K562 (cell line): ENCODE measurements at regions not wholly inside any gene's neighbourhood (a gene's known extent, or its start where the extent isn't known, plus 50 kb on each side); places are given as distances from the start of the nearest gene placed in this dataset.

Experiments
- ATAC-seq: fragments of 200-7000 bp; cut with Tn5 transposase; 3 replicates; pipeline ENCODE4 v1.9.1; 2020; ENCODE audit warnings: moderate library complexity
- BruUV-seq: library from RNA; stranded (reverse); fragments of 400-500 nt; replicated peaks from 2 replicates; lab custom pipeline; 2021; lab: Mats Ljungman, UMichigan
- CTCF ChIA-PET: fragments of 300-600 bp; formaldehyde crosslinking; extraction: SDS; loops from one replicate; lab custom pipeline; 2021; ENCODE audit warnings: low intra/inter-chr PET ratio; lab: Yijun Ruan, JAX
- POLR2A ChIA-PET: fragments of 300-600, 350-650 bp; sonication (Branson Sonifier 250); formaldehyde crosslinking; extraction: SDS; loops from one replicate; lab custom pipeline; 2021; ENCODE audit warnings: antibody characterized with exemption, inconsistent platforms; lab: Yijun Ruan, JAX
- DNase-seq, 4 experiments: peaks; one replicate each; pipeline versions ENCODE4 v3.0.0 to v3.0.0-alpha.2; 2011 to 2018; ENCODE audit warnings: low spot score in 3 of 4, mixed read lengths in 3 of 4; ENCODE audit errors: extremely low read depth in 1 of 4
- FAIRE-seq: peaks from 2 replicates; lab custom pipeline; 2011; peaks lifted over from hg19 to GRCh38; lab: Jason Lieb, UNC
- H2AFZ ChIP-seq: 2 replicates; pipeline ENCODE4 v1.6.0; 2011; ENCODE audit warnings: low read depth, low read length, control low read depth, inconsistent platforms
- H3K27ac ChIP-seq: fragments of 200-600 bp; 3 replicates; pipeline ENCODE4 v1.8.0; 2011; ENCODE audit warnings: low read depth, mild to moderate bottlenecking, control low read depth, inconsistent platforms, low read length, moderate library complexity, mixed read lengths; ENCODE audit errors: extremely low read depth
- H3K27me3 ChIP-seq, 2 experiments: fragments of 300-600 bp in 1 of 2; 2 replicates in 1 of 2; 3 replicates in 1 of 2; pipeline versions ENCODE4 v1.6.0 to v1.8.0; 2011; ENCODE audit warnings: inconsistent platforms in 2 of 2, low read length in 2 of 2, mild to moderate bottlenecking in 1 of 2, mixed read lengths in 1 of 2, moderate library complexity in 1 of 2; ENCODE audit not compliant: control insufficient read depth in 2 of 2, insufficient read depth in 2 of 2
- H3K36me3 ChIP-seq: fragments of 300-600 bp; 3 replicates; pipeline ENCODE4 v1.8.0; 2011; ENCODE audit warnings: mild to moderate bottlenecking, low read length, inconsistent platforms; ENCODE audit not compliant: control insufficient read depth, insufficient read depth
- H3K4me1 ChIP-seq, 2 experiments: fragments of 200-600 bp in 1 of 2; replicated peaks in 1 of 2; 2 replicates in 1 of 2; 3 replicates in 1 of 2; pipeline versions ENCODE4 v1.5.1 to v1.8.0; 2011; ENCODE audit warnings: inconsistent platforms in 2 of 2, low read length in 2 of 2, mild to moderate bottlenecking in 1 of 2, mixed read lengths in 1 of 2, moderate library complexity in 1 of 2; ENCODE audit not compliant: control insufficient read depth in 2 of 2, insufficient read depth in 2 of 2
- H3K4me2 ChIP-seq: 2 replicates; pipeline ENCODE4 v1.6.1; 2011; ENCODE audit warnings: low read length, control low read depth, inconsistent platforms, mixed read lengths; ENCODE audit not compliant: insufficient read depth
- H3K4me3 ChIP-seq: fragments of 200-600 bp; sonication (generic), shearing (Covaris generic); 2 replicates; pipeline ENCODE4 v1.5.1; 2016; ENCODE audit warnings: control low read depth, inconsistent platforms
- H3K79me2 ChIP-seq: fragments of 200-600 bp; 3 replicates; pipeline ENCODE4 v1.8.0; 2011; ENCODE audit warnings: low read length, inconsistent platforms; ENCODE audit not compliant: control insufficient read depth, insufficient read depth
- H3K9ac ChIP-seq, 2 experiments: 2 replicates each; pipeline versions ENCODE4 v1.6.0 to v1.6.1; 2011; ENCODE audit warnings: low read depth in 2 of 2, low read length in 2 of 2, control low read depth in 1 of 2, inconsistent platforms in 1 of 2, mild to moderate bottlenecking in 1 of 2, mixed read lengths in 1 of 2; ENCODE audit not compliant: insufficient read depth in 1 of 2
- H3K9me1 ChIP-seq: one replicate; pipeline ENCODE4 v1.6.0; 2011; ENCODE audit warnings: inconsistent platforms, mild to moderate bottlenecking, low read length, moderate library complexity; ENCODE audit not compliant: control insufficient read depth, insufficient read depth
- H3K9me3 ChIP-seq: replicated peaks from 2 replicates; pipeline ENCODE4 v1.5.1; 2011; ENCODE audit warnings: low read depth, low read length, inconsistent platforms; ENCODE audit not compliant: control insufficient read depth, insufficient read depth
- H4K20me1 ChIP-seq: replicated peaks from 2 replicates; pipeline ENCODE4 v1.6.1; 2011; ENCODE audit warnings: low read length, inconsistent platforms, mixed read lengths; ENCODE audit not compliant: control insufficient read depth, insufficient read depth
- ATF2 ChIP-seq: sonication (generic); formaldehyde crosslinking; IDR thresholded peaks from 2 replicates; pipeline ENCODE4 v1.8.1; 2022; ENCODE audit warnings: missing genetic modification reagents
- DLX4 ChIP-seq: fragments of 250-450 bp; sonication (Bioruptor Pico); IDR thresholded peaks from 2 replicates; pipeline ENCODE4 v1.6.1; 2021; ENCODE audit warnings: mild to moderate bottlenecking
- FUS ChIP-seq: fragments of 200-400 bp; formaldehyde crosslinking; optimal IDR thresholded peaks from 2 replicates; pipeline ENCODE3; 2017; ENCODE audit warnings: low read depth, low read length
- GABPA ChIP-seq: fragments of 200-800 bp; sonication (Bioruptor generic); conservative IDR thresholded peaks from 2 replicates; pipeline ENCODE4 v1.6.1; 2016; ENCODE audit warnings: low read depth, missing genetic modification characterization, missing compliant biosample characterization
- GATAD2A ChIP-seq: fragments of 450-650 bp; IDR thresholded peaks from 2 replicates; pipeline ENCODE4 v1.6.1; 2017
- HNRNPL ChIP-seq: fragments of 200-400 bp; formaldehyde crosslinking; IDR thresholded peaks from 2 replicates; pipeline ENCODE4 v1.6.1; 2017; ENCODE audit warnings: low read depth, mild to moderate bottlenecking, low read length
- IRF1 ChIP-seq: sonication (generic); formaldehyde crosslinking; IDR thresholded peaks from 2 replicates; pipeline ENCODE4 v1.8.0; 2022; ENCODE audit warnings: missing genetic modification reagents, mild to moderate bottlenecking, borderline replicate concordance
- LEF1 ChIP-seq: fragments of 450-650 bp; IDR thresholded peaks from 2 replicates; pipeline ENCODE4 v1.6.1; 2016; ENCODE audit warnings: mild to moderate bottlenecking
- MLLT1 ChIP-seq, 2 experiments: fragments of 450-650 bp; IDR thresholded peaks; 2 replicates each; pipeline ENCODE4 v1.6.1; 2016
- NCOA2 ChIP-seq, 2 experiments: fragments of 450-650 bp; IDR thresholded peaks; 2 replicates each; pipeline ENCODE4 v1.6.1; 2018; ENCODE audit warnings: mild to moderate bottlenecking in 2 of 2, moderate library complexity in 1 of 2; ENCODE audit not compliant: partially characterized antibody in 2 of 2
- PHF20 ChIP-seq: fragments of 450-650 bp; IDR thresholded peaks from 2 replicates; pipeline ENCODE4 v1.6.1; 2018; ENCODE audit not compliant: partially characterized antibody
- RB1 ChIP-seq: fragments of 450-650 bp; IDR thresholded peaks from 2 replicates; pipeline ENCODE4 v1.6.1; 2017; ENCODE audit warnings: low read depth, mild to moderate bottlenecking
- SRSF3 ChIP-seq: fragments of 200-400 bp; formaldehyde crosslinking; IDR thresholded peaks from 2 replicates; pipeline ENCODE4 v1.6.1; 2016; ENCODE audit warnings: mild to moderate bottlenecking, low read length, moderate library complexity; ENCODE audit not compliant: insufficient read depth
- SUPT5H ChIP-seq: fragments of 450-650 bp; IDR thresholded peaks from 2 replicates; pipeline ENCODE4 v1.6.1; 2016
- ZNF280A ChIP-seq: fragments of 450-650 bp; IDR thresholded peaks from 2 replicates; pipeline ENCODE4 v1.6.1; 2018; ENCODE audit warnings: mild to moderate bottlenecking, low read depth; ENCODE audit not compliant: partially characterized antibody
- ZNF511 ChIP-seq: sonication (generic); formaldehyde crosslinking; IDR thresholded peaks from 2 replicates; pipeline ENCODE4 v1.8.0; 2022; ENCODE audit warnings: mild to moderate bottlenecking, missing genetic modification reagents
- ZNF699 ChIP-seq: fragments of 250-450 bp; sonication (Bioruptor Pico); IDR thresholded peaks from 2 replicates; pipeline ENCODE4 v1.8.0; 2021; ENCODE audit warnings: mild to moderate bottlenecking, moderate library complexity; ENCODE audit not compliant: insufficient replicate concordance
- ZNF707 ChIP-seq: fragments of 250-450 bp; sonication (Bioruptor Pico); conservative IDR thresholded peaks from 2 replicates; pipeline ENCODE4 v1.8.0; 2022; ENCODE audit warnings: inconsistent platforms, mild to moderate bottlenecking, moderate library complexity
- WGBS: fragments of 100-300 bp; shearing (Covaris generic); methylation state at CpG from one replicate; pipeline ENCODE4 v1.1.6; 2016; ENCODE audit warnings: low coverage, mixed read lengths; ENCODE audit not compliant: insufficient coverage; ENCODE audit errors: missing lambda C conversion rate; 5-methylcytosine and 5-hydroxymethylcytosine counted together
- in situ Hi-C: fragments of 300-500 bp; cut with MboI; formaldehyde crosslinking; loops from 4 replicates; pipeline ENCODE4 v1.15.0; 2018; ENCODE audit warnings: inconsistent platforms, mixed read lengths
- intact Hi-C: fragments of 100-400 bp; cut with micrococcal nuclease; formaldehyde crosslinking; loops from 2 replicates; pipeline ENCODE4 v1.14.2; 2022

- 0% methylated on average over 5 of the region's 6 CpGs for WGBS
- BruUV-seq: no TSS peak
- CTCF ChIA-PET: no interaction called here
Measured at GRCh38 chr3:59432665-59433064, 382.8 kb upstream of the CFAP20DC start.

More at GRCh38 chr3:59432665-59433064, 382.8 kb upstream of the CFAP20DC start:
- Histone ChIP-seq H3K36me3 (no peaks in the 10 kb centered on the region), H3K27me3 (peaks cover 0 to 3% of the 10 kb centered on the region in 2 experiments; a peak in 1 of 5 replicates), H3K79me2 (no peaks in the 10 kb centered on the region), H3K4me3 (no peak overlapping the region), H3K27ac (no peak overlapping the region), H3K9me1 (no peaks in the 10 kb centered on the region), H3K4me1 (no peaks in the 10 kb centered on the region), H2AFZ (no peak overlapping the region), H3K9me3 (no peaks in the 10 kb centered on the region), H3K4me2 (no peak overlapping the region), H3K9ac (no peak overlapping the region), H4K20me1 (no peaks in the 10 kb centered on the region)
- FAIRE-seq (no peak), DNase-seq (no peak), ATAC-seq (no peak)
- intact Hi-C loops: no loop called here
- POLR2A ChIA-PET: no interaction called here
- TF ChIP-seq DLX4 (CRISPR knock-in tag): no peak
- TF ChIP-seq GABPA: no peak
- no peak for TF ChIP-seq ATF2 (CRISPR knock-in tag)
- no peak for TF ChIP-seq NCOA2 (IDR thresholded peaks at IDR 0.05; ENCODE audit: partially characterized antibody in 2 of 2)
- TF ChIP-seq ZNF511 (CRISPR knock-in tag): no peak
- TF ChIP-seq MLLT1 (IDR thresholded peaks at IDR 0.05): no peak
- TF ChIP-seq HNRNPL: no peak
- TF ChIP-seq SUPT5H: no peak
- TF ChIP-seq ZNF707 (CRISPR knock-in tag): no peak
- TF ChIP-seq ZNF699 (CRISPR knock-in tag): no peak
- TF ChIP-seq IRF1: no peak
- no peak for TF ChIP-seq SRSF3
- no peak for TF ChIP-seq RB1
- TF ChIP-seq ZNF280A: no peak
- TF ChIP-seq PHF20: no peak
- TF ChIP-seq LEF1: no peak
- TF ChIP-seq GATAD2A: no peak
- TF ChIP-seq FUS: no peak
- in situ Hi-C loops: no loop called here
